GM12878 (cell line): ENCODE measurements at regions not wholly inside any gene's neighbourhood (a gene's known extent, or its start where the extent isn't known, plus 50 kb on each side); places are given as distances from the start of the nearest gene placed in this dataset.

ENCODE experiments used
- ATAC-seq: fragments of 200-7000 bp; cut with Tn5 transposase; 3 replicates; pipeline ENCODE4 v1.9.1; 2020; ENCODE audit warnings: mild to moderate bottlenecking, moderate library complexity
- BruUV-seq: library from RNA; stranded (reverse); fragments of 400-500 nt; replicated peaks from 2 replicates; lab custom pipeline; 2021; lab: Mats Ljungman, UMichigan
- CTCF ChIA-PET: fragments of 300-600 bp; sonication (Branson Sonifier 250); formaldehyde crosslinking; extraction: SDS; loops from one replicate; lab custom pipeline; 2021; ENCODE audit warnings: inconsistent platforms; lab: Yijun Ruan, JAX
- POLR2A ChIA-PET: fragments of 350-600 bp; formaldehyde crosslinking; extraction: SDS; loops from one replicate; lab custom pipeline; 2021; ENCODE audit warnings: inconsistent platforms; lab: Charles Lee
- RAD21 ChIA-PET: fragments of 300-600 bp; sonication (Branson Sonifier 250); formaldehyde crosslinking; loops from one replicate; lab custom pipeline; 2023; ENCODE audit warnings: antibody characterized with exemption; ENCODE audit not compliant: unreplicated experiment; lab: Charles Lee
- SMC1A ChIA-PET: fragments of 300-600 bp; sonication (Branson Sonifier 250); formaldehyde crosslinking; loops from one replicate; lab custom pipeline; 2023; ENCODE audit not compliant: unreplicated experiment, uncharacterized antibody; lab: Charles Lee
- DNase-seq: peaks from one replicate; pipeline ENCODE4 v3.0.0-alpha.2; 2011; ENCODE audit warnings: low read depth, low spot score
- FAIRE-seq: peaks from 3 replicates; lab custom pipeline; 2011; peaks lifted over from hg19 to GRCh38; lab: Jason Lieb, UNC
- H2AFZ ChIP-seq: 2 replicates; pipeline ENCODE4 v1.6.0; 2011; ENCODE audit warnings: low read depth, low read length, control low read depth; ENCODE audit not compliant: control insufficient read depth
- H3K27ac ChIP-seq: 2 replicates; pipeline ENCODE4 v1.5.1; 2011; ENCODE audit warnings: control low read depth; ENCODE audit not compliant: control insufficient read depth, insufficient read depth
- H3K27me3 ChIP-seq, 2 experiments: replicated peaks in 1 of 2; 2 replicates each; pipeline versions ENCODE4 v1.6.0 to v1.6.1; 2011; ENCODE audit warnings: low read length in 1 of 2; ENCODE audit not compliant: control insufficient read depth in 2 of 2, insufficient read depth in 2 of 2
- H3K36me3 ChIP-seq, 2 experiments: 2 replicates each; pipeline ENCODE4 v1.5.1; 2011; ENCODE audit warnings: low read length in 1 of 2; ENCODE audit not compliant: control insufficient read depth in 2 of 2, insufficient read depth in 2 of 2
- H3K4me1 ChIP-seq: 2 replicates; pipeline ENCODE4 v1.6.1; 2011; ENCODE audit warnings: mild to moderate bottlenecking, low read length, moderate library complexity, mixed read lengths; ENCODE audit not compliant: control insufficient read depth, insufficient read depth
- H3K4me2 ChIP-seq: 2 replicates; pipeline ENCODE4 v1.6.0; 2011; ENCODE audit warnings: control low read depth; ENCODE audit not compliant: control insufficient read depth, insufficient read depth
- H3K4me3 ChIP-seq: fragments of 200-600 bp; sonication (generic); 2 replicates; pipeline ENCODE4 v1.5.1; 2016
- H3K79me2 ChIP-seq: 2 replicates; pipeline ENCODE4 v1.6.0; 2011; ENCODE audit warnings: low read length; ENCODE audit not compliant: control insufficient read depth, insufficient read depth
- H3K9ac ChIP-seq: 2 replicates; pipeline ENCODE4 v1.8.0; 2011; ENCODE audit warnings: low read length, control low read depth, mixed read lengths; ENCODE audit not compliant: control insufficient read depth, insufficient read depth
- H3K9me3 ChIP-seq: replicated peaks from 3 replicates; pipeline ENCODE4 v1.5.1; 2011; ENCODE audit warnings: mild to moderate bottlenecking, low read length; ENCODE audit not compliant: control insufficient read depth, insufficient read depth
- H4K20me1 ChIP-seq: 2 replicates; pipeline ENCODE4 v1.6.0; 2011; ENCODE audit not compliant: control insufficient read depth, insufficient read depth
- ATF2 ChIP-seq: IDR thresholded peaks from 2 replicates; pipeline ENCODE4 v1.6.1; 2012; ENCODE audit warnings: low read length, inconsistent platforms
- CREB1 ChIP-seq: IDR thresholded peaks from 2 replicates; pipeline ENCODE4 v1.6.1; 2012; ENCODE audit warnings: low read depth, mild to moderate bottlenecking, inconsistent platforms
- EED ChIP-seq: sonication (generic); IDR thresholded peaks from 2 replicates; pipeline ENCODE4 v1.6.1; 2016; ENCODE audit warnings: antibody characterized with exemption, low read depth
- NFYB ChIP-seq: IDR thresholded peaks from 2 replicates; pipeline ENCODE4 v1.6.1; 2011; ENCODE audit warnings: low read depth, mild to moderate bottlenecking, low read length, improper control_type of control experiment, moderate library complexity; ENCODE audit not compliant: insufficient read depth
- POLR2AphosphoS5 ChIP-seq: IDR thresholded peaks from 2 replicates; pipeline ENCODE4 v1.6.1; 2011; ENCODE audit warnings: mild to moderate bottlenecking, low read length, inconsistent platforms
- REST ChIP-seq: IDR thresholded peaks from 2 replicates; pipeline ENCODE4 v1.6.1; 2012; ENCODE audit warnings: mild to moderate bottlenecking, low read depth, low read length
- ZBTB33 ChIP-seq: fragments of 450-650 bp; IDR thresholded peaks from 2 replicates; pipeline ENCODE4 v1.6.1; 2017; ENCODE audit warnings: mild to moderate bottlenecking
- WGBS: methylation state at CpG from one replicate; pipeline ENCODE4 v1.1.6; 2016; ENCODE audit warnings: low lambda C conversion rate; ENCODE audit not compliant: insufficient replicate concordance, insufficient coverage; ENCODE audit errors: missing lambda C conversion rate; 5-methylcytosine and 5-hydroxymethylcytosine counted together
- in situ Hi-C: fragments of 300-500 bp; cut with MboI; formaldehyde crosslinking; loops from 9 replicates; pipeline ENCODE4 v1.14.3; 2018; ENCODE audit warnings: mixed read lengths
- intact Hi-C: fragments of 100-400 bp; cut with micrococcal nuclease; formaldehyde crosslinking; loops from one replicate; pipeline ENCODE4 v1.14.2; 2022; ENCODE audit not compliant: unreplicated experiment

GRCh38 chr21:17340081-17340480 is 172.8 kb upstream of the CXADR start (continued):
- no peak for TF ChIP-seq ATF2

GRCh38 chr21:17343055-17343454 is 169.8 kb upstream of the CXADR start:
- no peak for FAIRE-seq
- TF ChIP-seq REST (peak; percentile 75; the same call in 1 of the 2 replicates), ZBTB33 (no peak), CREB1 (no peak), EED (no peak), POLR2AphosphoS5 (no peak), NFYB (peak; percentile 23; the same call in 1 of the 2 replicates)
- Histone ChIP-seq H3K4me1 (no peaks in the 10 kb centered on the region), H3K4me3 (no peak overlapping the region), H4K20me1 (no peaks in the 10 kb centered on the region), H3K9me3 (no peaks in the 10 kb centered on the region), H3K9ac (no peak overlapping the region), H3K27ac (no peak overlapping the region), H2AFZ (no peak overlapping the region), H3K27me3 (no peaks in the 10 kb centered on the region), H3K36me3 (no peaks in the 10 kb centered on the region), H3K79me2 (no peaks in the 10 kb centered on the region), H3K4me2 (no peak overlapping the region)
- in situ Hi-C loops: loop anchor here (10.0 kb wide), 1 partner anchor 62 kb away; no protein-coding TSS in a partner anchor
- BruUV-seq: no TSS peak
- RAD21 ChIA-PET: no interaction called here
- WGBS: 0% methylated on average over 2 of the region's 2 CpGs
- no peak for DNase-seq
- intact Hi-C loops: no loop called here
- POLR2A ChIA-PET: no interaction called here
- CTCF ChIA-PET: no interaction called here
- SMC1A ChIA-PET: no interaction called here
- no peak for ATAC-seq
